GM11168 (cell line): ENCODE measurements at regions not wholly inside any gene's neighbourhood (a gene's known extent, or its start where the extent isn't known, plus 50 kb on each side); places are given as distances from the start of the nearest gene placed in this dataset.

Source experiments
- in situ Hi-C: fragments of 300-500 bp; cut with MboI; formaldehyde crosslinking; loops from one replicate; pipeline ENCODE4 v1.12.0; 2022; ENCODE audit warnings: low sequenced_read_pairs; ENCODE audit not compliant: unreplicated experiment

GRCh38 chr2:234438305-234438977 is 58.4 kb downstream of the ARL4C start:
- in situ Hi-C loops, result loop anchor here (5.0 kb wide), 1 partner anchor 54 kb away; no protein-coding TSS in a partner anchor

GRCh38 chr2:234437642-234438304 is 59.1 kb downstream of the ARL4C start:
- in situ Hi-C loops, result loop anchor here (5.0 kb wide), 1 partner anchor 55 kb away; no protein-coding TSS in a partner anchor

GRCh38 chr2:234436482-234436837 is 60.4 kb downstream of the ARL4C start:
- in situ Hi-C loops, result loop anchor here (5.0 kb wide), 1 partner anchor 56 kb away; no protein-coding TSS in a partner anchor

GRCh38 chr2:234435836-234436481 is 60.9 kb downstream of the ARL4C start:
- in situ Hi-C loops, result loop anchor here (5.0 kb wide), 1 partner anchor 56 kb away; no protein-coding TSS in a partner anchor

GRCh38 chr2:234433201-234433600 is 63.7 kb downstream of the ARL4C start:
- in situ Hi-C loops, result no loop called here

- in situ Hi-C loops, result no loop called here
Measured at GRCh38 chr2:234430871-234431270, 66.0 kb downstream of the ARL4C start.

- in situ Hi-C loops, result no loop called here
Measured at GRCh38 chr2:234429265-234429664, 67.6 kb downstream of the ARL4C start.

GRCh38 chr2:234427081-234428061 is 69.5 kb downstream of the ARL4C start:
- in situ Hi-C loops, result no loop called here

GRCh38 chr2:234426616-234427015 is 70.3 kb downstream of the ARL4C start:
- in situ Hi-C loops, result no loop called here

- in situ Hi-C loops, result no loop called here
Measured at GRCh38 chr2:234425639-234426603, 71.0 kb downstream of the ARL4C start.

GRCh38 chr2:234423884-234424283 is 73.0 kb downstream of the ARL4C start:
- in situ Hi-C loops, result no loop called here

GRCh38 chr2:234422981-234423431 is 73.9 kb downstream of the ARL4C start:
- in situ Hi-C loops, result no loop called here

- in situ Hi-C loops, result no loop called here
Measured at GRCh38 chr2:234422273-234422732, 74.6 kb downstream of the ARL4C start.

GRCh38 chr2:234420408-234420807 is 76.5 kb downstream of the ARL4C start:
- in situ Hi-C loops, result no loop called here

GRCh38 chr2:234419726-234420125 is 77.2 kb downstream of the ARL4C start:
- in situ Hi-C loops, result no loop called here

- in situ Hi-C loops, result no loop called here
Measured at GRCh38 chr2:234415706-234416105, 81.2 kb downstream of the ARL4C start.

GRCh38 chr2:234414596-234414995 is 82.3 kb downstream of the ARL4C start:
- in situ Hi-C loops, result no loop called here

- in situ Hi-C loops, result no loop called here
Measured at GRCh38 chr2:234412726-234413125, 84.2 kb downstream of the ARL4C start.

GRCh38 chr2:234411793-234412192 is 85.1 kb downstream of the ARL4C start:
- in situ Hi-C loops, result no loop called here
